Esophagus squamous epithelium (tissue), 5 donors: ENCODE measurements at regions not wholly inside any gene's neighbourhood (a gene's known extent, or its start where the extent isn't known, plus 50 kb on each side); places are given as distances from the start of the nearest gene placed in this dataset.

Experiments used
- DNase-seq: peaks from one replicate; lab custom pipeline; 2025; lab: John Stamatoyannopoulos, UW
- H3K27ac ChIP-seq, 4 donors: fragments of 200-600 bp; sonication (generic); one replicate each; pipeline ENCODE4 v1.5.1; 2016 to 2019; ENCODE audit warnings: mild to moderate bottlenecking in 1 of 4
- H3K27me3 ChIP-seq, 4 donors: fragments of 200-600 bp; sonication (generic); 1 replicate in 3 of 4; 2 replicates in 1 of 4; pipeline versions ENCODE4 v1.5.1 to v1.6.0; 2017 to 2021; ENCODE audit warnings: antibody characterized with exemption in 1 of 4
- H3K36me3 ChIP-seq, 3 donors: fragments of 200-600 bp; sonication (generic); one replicate each; pipeline ENCODE4 v1.5.1; 2016 to 2019
- H3K4me1 ChIP-seq, 3 donors: fragments of 200-600 bp; sonication (generic); one replicate each; pipeline ENCODE4 v1.5.1; 2017 to 2019
- H3K4me3 ChIP-seq, 4 donors: fragments of 200-600 bp; sonication (generic); 1 replicate in 3 of 4; 2 replicates in 1 of 4; pipeline ENCODE4 v1.5.1; 2016 to 2019; ENCODE audit warnings: mild to moderate bottlenecking in 2 of 4, moderate library complexity in 1 of 4
- H3K9me3 ChIP-seq, 3 donors: fragments of 200-600 bp; sonication (generic); one replicate each; pipeline ENCODE4 v1.5.1; 2016 to 2019
- POLR2A ChIP-seq, 4 donors: fragments of 450-650 bp; IDR thresholded peaks; one replicate each; pipeline ENCODE4 v1.6.1; 2017; ENCODE audit warnings: antibody characterized with exemption in 4 of 4, mild to moderate bottlenecking in 4 of 4, moderate library complexity in 3 of 4
- WGBS, 2 donors: methylation state at CpG; one replicate each; pipeline ENCODE4 v1.1.5; 2018; 5-methylcytosine and 5-hydroxymethylcytosine counted together
- intact Hi-C: fragments of 100-400 bp; cut with DNase I; formaldehyde crosslinking; loops from one replicate; pipeline ENCODE4 v1.15.0; 2022
- TF ChIP-seq, protein P1 (sequence below), 6 experiments: fragments of 450-650 bp in 4 of 6; fragments of 200-600 bp in 2 of 6; sonication (generic) in 2 of 6; IDR thresholded peaks; one replicate each; pipeline ENCODE4 v1.5.1; 2016 to 2019; ENCODE audit warnings: antibody characterized with exemption in 6 of 6, mild to moderate bottlenecking in 4 of 6, moderate library complexity in 4 of 6
- donor health status: DM: yes; HTN: yes; CAD: no.

DNA sequence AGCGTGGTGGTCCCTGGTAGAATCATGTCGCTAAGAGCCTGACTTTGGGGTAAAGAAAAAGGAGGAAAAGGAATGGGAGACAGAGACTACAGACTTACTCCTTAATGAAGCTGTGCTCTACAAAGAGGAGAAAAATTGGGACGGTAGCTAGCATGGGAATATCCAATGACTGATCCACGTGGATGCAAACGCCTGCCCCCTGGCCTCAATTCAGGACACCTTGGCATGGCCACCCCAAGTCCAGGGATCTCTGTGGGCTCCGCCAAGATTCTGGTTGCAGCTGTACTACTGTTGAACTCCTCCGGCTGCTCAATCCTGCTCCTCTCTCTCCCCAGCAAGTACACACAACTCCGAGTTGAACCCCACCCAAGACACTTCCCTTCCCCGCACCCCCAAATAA, 70.5 kb upstream of the DIO3 start:
- H3K9me3 ChIP-seq, result peaks cover 0 to 6% (median 0%) of the 10 kb centered on the region in 3 donors
- peaks cover 0 to 32% (median 0%) of the 10 kb centered on the region in 4 donors for H3K27me3 ChIP-seq
- WGBS, 2 donors, result 75 to 83% methylated on average over 9 of the region's 9 CpGs
- TF ChIP-seq, protein P1, sequence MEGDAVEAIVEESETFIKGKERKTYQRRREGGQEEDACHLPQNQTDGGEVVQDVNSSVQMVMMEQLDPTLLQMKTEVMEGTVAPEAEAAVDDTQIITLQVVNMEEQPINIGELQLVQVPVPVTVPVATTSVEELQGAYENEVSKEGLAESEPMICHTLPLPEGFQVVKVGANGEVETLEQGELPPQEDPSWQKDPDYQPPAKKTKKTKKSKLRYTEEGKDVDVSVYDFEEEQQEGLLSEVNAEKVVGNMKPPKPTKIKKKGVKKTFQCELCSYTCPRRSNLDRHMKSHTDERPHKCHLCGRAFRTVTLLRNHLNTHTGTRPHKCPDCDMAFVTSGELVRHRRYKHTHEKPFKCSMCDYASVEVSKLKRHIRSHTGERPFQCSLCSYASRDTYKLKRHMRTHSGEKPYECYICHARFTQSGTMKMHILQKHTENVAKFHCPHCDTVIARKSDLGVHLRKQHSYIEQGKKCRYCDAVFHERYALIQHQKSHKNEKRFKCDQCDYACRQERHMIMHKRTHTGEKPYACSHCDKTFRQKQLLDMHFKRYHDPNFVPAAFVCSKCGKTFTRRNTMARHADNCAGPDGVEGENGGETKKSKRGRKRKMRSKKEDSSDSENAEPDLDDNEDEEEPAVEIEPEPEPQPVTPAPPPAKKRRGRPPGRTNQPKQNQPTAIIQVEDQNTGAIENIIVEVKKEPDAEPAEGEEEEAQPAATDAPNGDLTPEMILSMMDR (IDR thresholded peaks at IDR 0.05), result no peak
- no peak for TF ChIP-seq POLR2A (IDR thresholded peaks at IDR 0.05)
- no peak overlapping the region for H3K27ac ChIP-seq
- intact Hi-C loops, result no loop called here
- DNase-seq, result no peak
- no peaks in the 10 kb centered on the region for H3K4me1 ChIP-seq
- H3K4me3 ChIP-seq, result no peak overlapping the region
- no peaks in the 10 kb centered on the region for H3K36me3 ChIP-seq

- H3K27ac ChIP-seq, result no peak overlapping the region
- DNase-seq, result no peak
- no peaks in the 10 kb centered on the region for H3K36me3 ChIP-seq
- H3K9me3 ChIP-seq, result peaks cover 0 to 2% (median 0%) of the 10 kb centered on the region in 3 donors
- peaks cover 0 to 1% (median 0%) of the 10 kb centered on the region in 3 donors for H3K4me1 ChIP-seq
- no peak overlapping the region for H3K4me3 ChIP-seq
- H3K27me3 ChIP-seq, result peaks cover 0 to 42% (median 0%) of the 10 kb centered on the region in 4 donors
- intact Hi-C loops, result no loop called here
- TF ChIP-seq, protein P1 (IDR thresholded peaks at IDR 0.05), result no peak
- no peak for TF ChIP-seq POLR2A (IDR thresholded peaks at IDR 0.05)
- 82 to 86% methylated on average over 12 of the region's 12 CpGs for WGBS, 2 donors
Observed at GRCh38 chr14:101491841-101492240, 69.5 kb upstream of the DIO3 start.

GRCh38 chr14:101492716-101493115, 68.6 kb upstream of the DIO3 start:
- no peak for DNase-seq
- intact Hi-C loops, result no loop called here
- H3K9me3 ChIP-seq, result no peaks in the 10 kb centered on the region
- no peak overlapping the region for H3K4me3 ChIP-seq
- TF ChIP-seq, protein P1 (IDR thresholded peaks at IDR 0.05), result no peak
- TF ChIP-seq POLR2A (IDR thresholded peaks at IDR 0.05), result no peak
- peaks cover 0 to 10% (median 0%) of the 10 kb centered on the region in 3 donors for H3K4me1 ChIP-seq
- 69% methylated on average over 11 of the region's 15 CpGs; no CpG with 5 or more reads in 1 of the 2 donors for WGBS, 2 donors
- no peak overlapping the region for H3K27ac ChIP-seq
- no peaks in the 10 kb centered on the region for H3K36me3 ChIP-seq
- peaks cover 0 to 51% (median 0%) of the 10 kb centered on the region in 4 donors for H3K27me3 ChIP-seq

DNA sequence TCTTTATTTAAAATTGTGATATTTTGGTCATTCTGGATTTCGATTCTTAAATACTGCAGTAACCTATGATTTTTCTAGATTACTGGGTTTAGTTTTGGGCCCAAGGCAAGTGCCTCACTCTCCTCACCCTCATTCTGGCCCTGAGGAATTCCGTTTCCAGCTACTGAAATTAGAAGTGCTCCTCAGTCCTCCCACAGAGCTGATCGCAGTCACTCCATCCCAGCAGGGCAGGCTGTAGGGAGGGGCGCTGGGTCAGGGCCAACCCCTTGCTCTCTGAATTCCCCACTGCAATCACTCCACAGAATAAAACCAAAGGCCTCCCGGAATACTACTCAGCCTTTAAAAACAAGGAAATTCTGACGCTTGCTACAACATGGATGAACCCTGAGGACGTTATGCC, 66.5 kb upstream of the DIO3 start:
- Histone ChIP-seq H3K27me3 (peaks cover 0 to 63% (median 0%) of the 10 kb centered on the region in 4 donors), H3K9me3 (no peaks in the 10 kb centered on the region), H3K27ac (no peak overlapping the region), H3K4me1 (peaks cover 0 to 16% (median 0%) of the 10 kb centered on the region in 3 donors), H3K4me3 (no peak overlapping the region), H3K36me3 (no peaks in the 10 kb centered on the region)
- DNase-seq, result no peak
- 42 to 55% methylated on average over 6 to 7 of the region's 7 CpGs for WGBS, 2 donors
- TF ChIP-seq, protein P1 (IDR thresholded peaks at IDR 0.05), result no peak
- TF ChIP-seq POLR2A (IDR thresholded peaks at IDR 0.05), result no peak
- intact Hi-C loops, result no loop called here

DNA sequence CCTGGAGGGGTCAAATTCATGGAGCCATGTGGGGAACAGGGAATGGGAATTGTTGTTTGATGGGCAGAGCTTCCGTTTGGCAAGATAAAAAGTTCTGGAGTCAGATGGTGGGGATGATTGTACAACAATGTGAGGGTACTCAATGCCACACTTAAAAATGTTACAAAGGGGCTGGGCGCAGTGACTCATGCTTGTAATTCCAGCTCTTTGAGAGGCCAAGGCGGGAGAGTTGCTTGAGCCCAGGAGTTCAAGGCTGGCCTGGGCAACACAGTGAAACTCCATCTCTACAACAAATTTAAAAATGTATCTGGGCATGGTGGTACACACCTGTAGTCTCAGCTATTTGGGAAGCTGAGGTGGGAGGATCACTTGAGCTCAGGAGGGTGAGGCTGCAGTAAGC, 66.0 kb upstream of the DIO3 start:
- Histone ChIP-seq H3K27ac (no peak overlapping the region), H3K27me3 (peaks cover 0 to 66% (median 0%) of the 10 kb centered on the region in 4 donors), H3K36me3 (no peaks in the 10 kb centered on the region), H3K9me3 (no peaks in the 10 kb centered on the region), H3K4me3 (no peak overlapping the region), H3K4me1 (peaks cover 0 to 16% (median 0%) of the 10 kb centered on the region in 3 donors)
- TF ChIP-seq, protein P1 (IDR thresholded peaks at IDR 0.05), result no peak
- no peak for TF ChIP-seq POLR2A (IDR thresholded peaks at IDR 0.05)
- intact Hi-C loops, result no loop called here
- no peak for DNase-seq
- WGBS, 2 donors, result 84 to 88% methylated on average over 3 of the region's 3 CpGs
